Endodermal cell (in vitro differentiated cells): ENCODE measurements at regions not wholly inside any gene's neighbourhood (a gene's known extent, or its start where the extent isn't known, plus 50 kb on each side); places are given as distances from the start of the nearest gene placed in this dataset.

Source experiments
- DNase-seq: peaks from one replicate; pipeline ENCODE4 v3.0.0-alpha.2; 2017
- H3K27ac ChIP-seq: 2 replicates; pipeline ENCODE4 v1.5.1; 2013; ENCODE audit warnings: mild to moderate bottlenecking, low read depth, low read length, moderate library complexity
- H3K27me3 ChIP-seq: 2 replicates; pipeline ENCODE4 v1.6.1; 2013; ENCODE audit warnings: mild to moderate bottlenecking, low read length, moderate library complexity; ENCODE audit not compliant: insufficient read depth, control insufficient read depth, poor library complexity, severe bottlenecking
- H3K36me3 ChIP-seq: 2 replicates; pipeline ENCODE4 v1.7.0; 2013; ENCODE audit warnings: mild to moderate bottlenecking, low read length, moderate library complexity; ENCODE audit not compliant: control insufficient read depth, insufficient read depth
- H3K4me1 ChIP-seq: one replicate; pipeline ENCODE4 v1.7.0; 2013; ENCODE audit warnings: low read length; ENCODE audit not compliant: control insufficient read depth, insufficient read depth
- H3K4me3 ChIP-seq: 2 replicates; pipeline ENCODE4 v1.5.1; 2013; ENCODE audit warnings: mild to moderate bottlenecking, low read length, moderate library complexity
- H3K9ac ChIP-seq: 2 replicates; pipeline ENCODE4 v1.6.1; 2013; ENCODE audit warnings: mild to moderate bottlenecking, low read length, moderate library complexity; ENCODE audit not compliant: poor library complexity, severe bottlenecking; ENCODE audit errors: extremely low read depth
- H3K9me3 ChIP-seq: 2 replicates; pipeline ENCODE4 v1.6.1; 2013; ENCODE audit warnings: mild to moderate bottlenecking, low read length, moderate library complexity; ENCODE audit not compliant: control insufficient read depth
- H3K27ac Mint-ChIP-seq: 2 replicates; pipeline ENCODE4 v1.8.0; 2020; ENCODE audit warnings: mixed read lengths
- H3K27me3 Mint-ChIP-seq: 2 replicates; pipeline ENCODE4 v1.8.0; 2021; ENCODE audit warnings: mild to moderate bottlenecking, mixed read lengths; ENCODE audit not compliant: insufficient read depth
- H3K36me3 Mint-ChIP-seq: 2 replicates; pipeline ENCODE4 v1.8.0; 2020; ENCODE audit warnings: low read depth, mixed read lengths
- H3K4me1 Mint-ChIP-seq: 2 replicates; pipeline ENCODE4 v1.8.0; 2020; ENCODE audit warnings: mixed read lengths
- H3K4me3 Mint-ChIP-seq: 2 replicates; pipeline ENCODE4 v1.8.0; 2020; ENCODE audit warnings: mild to moderate bottlenecking, moderate library complexity, mixed read lengths
- H3K9me3 Mint-ChIP-seq: 2 replicates; pipeline ENCODE4 v1.8.0; 2020; ENCODE audit warnings: mild to moderate bottlenecking, mixed read lengths
- CTCF ChIP-seq: fragments of 200-600 bp; sonication (generic); conservative IDR thresholded peaks from 2 replicates; pipeline ENCODE4 v1.5.0; 2021; ENCODE audit warnings: antibody characterized with exemption, mild to moderate bottlenecking
- WGBS, 2 experiments: methylation state at CpG; one replicate each; pipeline versions ENCODE4 v1.1.5 to v1.1.7; 2013; ENCODE audit warnings: missing lambda C conversion rate in 2 of 2, mixed read lengths in 1 of 2; ENCODE audit not compliant: insufficient coverage in 1 of 2, insufficient read length in 1 of 2; 5-methylcytosine and 5-hydroxymethylcytosine counted together

- Histone ChIP-seq H3K4me3 (no peak overlapping the region), H3K27me3 (peaks cover 93% of the 10 kb centered on the region), H3K27ac (no peak overlapping the region), H3K4me1 (no peaks in the 10 kb centered on the region), H3K9ac (no peak overlapping the region), H3K9me3 (no peaks in the 10 kb centered on the region), H3K36me3 (no peaks in the 10 kb centered on the region)
- Mint-ChIP-seq H3K4me1 (peaks cover 12% of the 10 kb centered on the region), H3K4me3 (no peak overlapping the region), H3K27me3 (peaks cover 91% of the 10 kb centered on the region), H3K36me3 (no peaks in the 10 kb centered on the region), H3K9me3 (no peaks in the 10 kb centered on the region), H3K27ac (no peak overlapping the region)
- TF ChIP-seq CTCF = peak; percentile 19
- WGBS, 2 experiments = 82 to 84% methylated on average over 6 of the region's 6 CpGs
- DNase-seq = no peak
These were observed 126.5 kb downstream of the GPCPD1 start for GRCh38 chr20:5484346-5484745.

- peaks cover 94% of the 10 kb centered on the region for H3K27me3 ChIP-seq
- H3K4me1 Mint-ChIP-seq = peaks cover 12% of the 10 kb centered on the region
These were observed 128.0 kb downstream of the GPCPD1 start for GRCh38 chr20:5482791-5483190.

GRCh38 chr20:5481872-5482271 is 128.9 kb downstream of the GPCPD1 start:
- H3K9me3 ChIP-seq = no peaks in the 10 kb centered on the region
- H3K4me3 ChIP-seq = no peak overlapping the region
- peaks cover 83% of the 10 kb centered on the region for H3K27me3 Mint-ChIP-seq
- no peak overlapping the region for H3K27ac ChIP-seq
- no peak for TF ChIP-seq CTCF
- no peaks in the 10 kb centered on the region for H3K9me3 Mint-ChIP-seq
- peaks cover 12% of the 10 kb centered on the region for H3K4me1 Mint-ChIP-seq
- H3K9ac ChIP-seq = no peak overlapping the region
- no peak overlapping the region for H3K4me3 Mint-ChIP-seq
- H3K27me3 ChIP-seq = peaks cover 93% of the 10 kb centered on the region
- no peaks in the 10 kb centered on the region for H3K36me3 ChIP-seq
- no peak overlapping the region for H3K27ac Mint-ChIP-seq
- no peaks in the 10 kb centered on the region for H3K4me1 ChIP-seq
- peak; percentile 4 for DNase-seq
- H3K36me3 Mint-ChIP-seq = no peaks in the 10 kb centered on the region
- WGBS, 2 experiments = 91 to 100% methylated on average over 1 to 3 of the region's 4 CpGs

More at GRCh38 chr20:5482791-5483190, 128.0 kb downstream of the GPCPD1 start:
- Histone ChIP-seq H3K4me1 (no peaks in the 10 kb centered on the region), H3K36me3 (no peaks in the 10 kb centered on the region), H3K4me3 (no peak overlapping the region), H3K9me3 (no peaks in the 10 kb centered on the region), H3K27ac (no peak overlapping the region), H3K9ac (no peak overlapping the region)
- peak; percentile 5 for DNase-seq
- no peak overlapping the region for H3K4me3 Mint-ChIP-seq
- H3K36me3 Mint-ChIP-seq = no peaks in the 10 kb centered on the region
- peaks cover 85% of the 10 kb centered on the region for H3K27me3 Mint-ChIP-seq
- no peak for TF ChIP-seq CTCF
- H3K9me3 Mint-ChIP-seq = no peaks in the 10 kb centered on the region
- H3K27ac Mint-ChIP-seq = no peak overlapping the region
- WGBS, 2 experiments = 76 to 83% methylated on average over 2 of the region's 2 CpGs
